ENCODE measurements at regions not wholly inside any gene's neighbourhood (a gene's known extent, or its start where the extent isn't known, plus 50 kb on each side); places are given as distances from the start of the nearest gene placed in this dataset.

GRCh38 chr3:116618138-116618537 lies 91.4 kb upstream of the TUSC7 start:
- Histone ChIP-seq H3K36me3 (ENCODE audit: control insufficient read depth in 2 of 2, insufficient read depth in 2 of 2, low read length in 1 of 2) (no peaks in the 10 kb centered on the region), H3K79me2 (ENCODE audit: control insufficient read depth, insufficient read depth, low read length) (no peaks in the 10 kb centered on the region), H3K9me3 (replicated peaks; ENCODE audit: control insufficient read depth, insufficient read depth, low read length) (no peaks in the 10 kb centered on the region; the same call in 2 of the 3 replicates), H3K27ac (ENCODE audit: control insufficient read depth, insufficient read depth) (no peak overlapping the region), H4K20me1 (ENCODE audit: control insufficient read depth, insufficient read depth) (no peaks in the 10 kb centered on the region), H3K4me1 (ENCODE audit: control insufficient read depth, insufficient read depth, low read length) (no peaks in the 10 kb centered on the region), H3K27me3 (replicated peaks in 1 of 2; ENCODE audit: control insufficient read depth in 2 of 2, insufficient read depth in 2 of 2, low read length in 1 of 2) (no peaks in the 10 kb centered on the region), H2AFZ (ENCODE audit: control insufficient read depth, low read depth, low read length) (no peak overlapping the region), H3K9ac (ENCODE audit: control insufficient read depth, insufficient read depth, low read length) (no peak overlapping the region), H3K4me3 (no peak overlapping the region), H3K4me2 (ENCODE audit: control insufficient read depth, insufficient read depth) (no peak overlapping the region)
- no TSS peak for BruUV-seq (replicated peaks)
- ChIA-PET CTCF (interaction anchor here (1.0 kb wide), 1 partner anchor 9 kb away, joined by 3 read pairs; no protein-coding TSS in a partner anchor), RAD21 (ENCODE audit: unreplicated experiment) (no interaction called here), POLR2A (no interaction called here), SMC1A (ENCODE audit: uncharacterized antibody, unreplicated experiment) (no interaction called here)
- WGBS (ENCODE audit: insufficient coverage, insufficient replicate concordance, low lambda C conversion rate, missing lambda C conversion rate), result 4% methylated on average over 2 of the region's 2 CpGs
- FAIRE-seq (no peak), ATAC-seq (no peak), DNase-seq (ENCODE audit: low read depth, low spot score) (no peak)
- in situ Hi-C loops (cut with MboI), result no loop called here
- TF ChIP-seq KLF5 (IDR thresholded peaks at IDR 0.05; ENCODE audit: partially characterized antibody), result no peak
- no peak for TF ChIP-seq GABPA (IDR thresholded peaks at IDR 0.05; ENCODE audit: low read depth)
- TF ChIP-seq ZNF207 (IDR thresholded peaks at IDR 0.05; ENCODE audit: borderline replicate concordance), result no peak
- TF ChIP-seq LARP7 (IDR thresholded peaks at IDR 0.05), result no peak
- no peak for TF ChIP-seq CHD1 (IDR thresholded peaks at IDR 0.05; ENCODE audit: low read depth, low read length)
- no peak for TF ChIP-seq SPI1 (IDR thresholded peaks at IDR 0.05; ENCODE audit: borderline replicate concordance, insufficient read depth, low read depth, low read length)
- no peak for TF ChIP-seq ZBED1 (IDR thresholded peaks at IDR 0.05; ENCODE audit: borderline replicate concordance)
- no peak for TF ChIP-seq NR2C2 (IDR thresholded peaks at IDR 0.05; ENCODE audit: borderline replicate concordance, control insufficient read depth, insufficient read length, low read depth)
- no peak for TF ChIP-seq SMAD1 (IDR thresholded peaks at IDR 0.05; ENCODE audit: low read depth, partially characterized antibody)
- no peak for TF ChIP-seq BCLAF1 (IDR thresholded peaks at IDR 0.05)
- no peak for TF ChIP-seq ZZZ3 (IDR thresholded peaks at IDR 0.05; ENCODE audit: control insufficient read depth, insufficient read length, low read depth)
- TF ChIP-seq BACH1 (IDR thresholded peaks at IDR 0.05; ENCODE audit: borderline replicate concordance), result no peak
- no peak for TF ChIP-seq MTA2 (IDR thresholded peaks at IDR 0.05; ENCODE audit: low read depth)
- no peak for TF ChIP-seq FOXM1 (IDR thresholded peaks at IDR 0.05; ENCODE audit: low read depth, low read length)
- no peak for TF ChIP-seq RELA (IDR thresholded peaks at IDR 0.05; ENCODE audit: borderline replicate concordance, partially characterized antibody)
- TF ChIP-seq, protein P1, sequence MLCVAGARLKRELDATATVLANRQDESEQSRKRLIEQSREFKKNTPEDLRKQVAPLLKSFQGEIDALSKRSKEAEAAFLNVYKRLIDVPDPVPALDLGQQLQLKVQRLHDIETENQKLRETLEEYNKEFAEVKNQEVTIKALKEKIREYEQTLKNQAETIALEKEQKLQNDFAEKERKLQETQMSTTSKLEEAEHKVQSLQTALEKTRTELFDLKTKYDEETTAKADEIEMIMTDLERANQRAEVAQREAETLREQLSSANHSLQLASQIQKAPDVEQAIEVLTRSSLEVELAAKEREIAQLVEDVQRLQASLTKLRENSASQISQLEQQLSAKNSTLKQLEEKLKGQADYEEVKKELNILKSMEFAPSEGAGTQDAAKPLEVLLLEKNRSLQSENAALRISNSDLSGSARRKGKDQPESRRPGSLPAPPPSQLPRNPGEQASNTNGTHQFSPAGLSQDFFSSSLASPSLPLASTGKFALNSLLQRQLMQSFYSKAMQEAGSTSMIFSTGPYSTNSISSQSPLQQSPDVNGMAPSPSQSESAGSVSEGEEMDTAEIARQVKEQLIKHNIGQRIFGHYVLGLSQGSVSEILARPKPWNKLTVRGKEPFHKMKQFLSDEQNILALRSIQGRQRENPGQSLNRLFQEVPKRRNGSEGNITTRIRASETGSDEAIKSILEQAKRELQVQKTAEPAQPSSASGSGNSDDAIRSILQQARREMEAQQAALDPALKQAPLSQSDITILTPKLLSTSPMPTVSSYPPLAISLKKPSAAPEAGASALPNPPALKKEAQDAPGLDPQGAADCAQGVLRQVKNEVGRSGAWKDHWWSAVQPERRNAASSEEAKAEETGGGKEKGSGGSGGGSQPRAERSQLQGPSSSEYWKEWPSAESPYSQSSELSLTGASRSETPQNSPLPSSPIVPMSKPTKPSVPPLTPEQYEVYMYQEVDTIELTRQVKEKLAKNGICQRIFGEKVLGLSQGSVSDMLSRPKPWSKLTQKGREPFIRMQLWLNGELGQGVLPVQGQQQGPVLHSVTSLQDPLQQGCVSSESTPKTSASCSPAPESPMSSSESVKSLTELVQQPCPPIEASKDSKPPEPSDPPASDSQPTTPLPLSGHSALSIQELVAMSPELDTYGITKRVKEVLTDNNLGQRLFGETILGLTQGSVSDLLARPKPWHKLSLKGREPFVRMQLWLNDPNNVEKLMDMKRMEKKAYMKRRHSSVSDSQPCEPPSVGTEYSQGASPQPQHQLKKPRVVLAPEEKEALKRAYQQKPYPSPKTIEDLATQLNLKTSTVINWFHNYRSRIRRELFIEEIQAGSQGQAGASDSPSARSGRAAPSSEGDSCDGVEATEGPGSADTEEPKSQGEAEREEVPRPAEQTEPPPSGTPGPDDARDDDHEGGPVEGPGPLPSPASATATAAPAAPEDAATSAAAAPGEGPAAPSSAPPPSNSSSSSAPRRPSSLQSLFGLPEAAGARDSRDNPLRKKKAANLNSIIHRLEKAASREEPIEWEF (IDR thresholded peaks at IDR 0.05; ENCODE audit: insufficient replicate concordance, low read depth, low read length), result no peak
- TF ChIP-seq KAT2A (conservative IDR thresholded peaks at IDR 0.05; ENCODE audit: control insufficient read depth, low read depth, low read length), result no peak
- intact Hi-C loops (cut with micrococcal nuclease; ENCODE audit: unreplicated experiment), result no loop called here

Data from GM12878 (cell line).